ENCODE measurements at regions not wholly inside any gene's neighbourhood (a gene's known extent, or its start where the extent isn't known, plus 50 kb on each side); places are given as distances from the start of the nearest gene placed in this dataset.
"Not testable (repeated sequence)": the region's sequence is repeated elsewhere in the genome, so short reads cannot be mapped to it uniquely, and the experiment has no call there.

GRCh38 chr10:34957531-34957930 is 132.6 kb downstream of the CUL2 start:
- Mint-ChIP-seq H3K4me1 (no peaks in the 10 kb centered on the region), H3K27ac (no peak overlapping the region), H3K9me3 (no peaks in the 10 kb centered on the region), H3K4me3 (no peak overlapping the region), H3K27me3 (peaks cover 0 to 3% of the 10 kb centered on the region in 2 donors), H3K36me3 (no peaks in the 10 kb centered on the region)
- peaks cover 0 to 4% of the 10 kb centered on the region in 2 experiments for H3K27me3 ChIP-seq (replicated peaks in 1 of 2; ENCODE audit: control insufficient read depth in 2 of 2, extremely low read depth in 1 of 2, insufficient read depth in 2 of 2, low read length in 1 of 2)
- no peak for ATAC-seq (replicated peaks in 1 of 4)
- POLR2A ChIA-PET = no interaction called here
- H3K4me3 ChIP-seq (ENCODE audit: control insufficient read depth in 1 of 2, extremely low read depth in 1 of 2, low read length in 1 of 2) = no peak overlapping the region
- H3K4me1 ChIP-seq (ENCODE audit: control insufficient read depth in 1 of 2, extremely low read depth in 1 of 2, insufficient read depth in 2 of 2, low read length in 2 of 2) = no peaks in the 10 kb centered on the region
- no peak overlapping the region for H3K27ac ChIP-seq (ENCODE audit: low read length)
- CTCF ChIA-PET = no interaction called here
- 79% methylated on average over 4 of the region's 6 CpGs for WGBS (ENCODE audit: insufficient coverage)
- H3K36me3 ChIP-seq (ENCODE audit: control insufficient read depth in 2 of 2, extremely low read depth in 1 of 2, insufficient read depth in 1 of 2, low read length in 1 of 2) = no peaks in the 10 kb centered on the region
- no peak for DNase-seq
- no peaks in the 10 kb centered on the region for H3K9me3 ChIP-seq

- ChIA-PET CTCF (no interaction called here), POLR2A (no interaction called here)
- H3K27ac Mint-ChIP-seq = no peak overlapping the region
- H3K9me3 ChIP-seq = no peaks in the 10 kb centered on the region
- ATAC-seq (replicated peaks in 1 of 4) (no peak), DNase-seq (no peak)
- no peaks in the 10 kb centered on the region for H3K9me3 Mint-ChIP-seq
- H3K36me3 Mint-ChIP-seq = no peaks in the 10 kb centered on the region
- H3K4me1 Mint-ChIP-seq = no peaks in the 10 kb centered on the region
- H3K27ac ChIP-seq (ENCODE audit: low read length) = no peak overlapping the region
- H3K4me3 Mint-ChIP-seq = no peak overlapping the region
- peaks cover 0 to 4% of the 10 kb centered on the region in 2 donors for H3K27me3 Mint-ChIP-seq
- peaks cover 0 to 6% of the 10 kb centered on the region in 2 experiments for H3K27me3 ChIP-seq (replicated peaks in 1 of 2; ENCODE audit: control insufficient read depth in 2 of 2, extremely low read depth in 1 of 2, insufficient read depth in 2 of 2, low read length in 1 of 2)
- H3K4me3 ChIP-seq (ENCODE audit: control insufficient read depth in 1 of 2, extremely low read depth in 1 of 2, low read length in 1 of 2) = no peak overlapping the region
- H3K36me3 ChIP-seq (ENCODE audit: control insufficient read depth in 2 of 2, extremely low read depth in 1 of 2, insufficient read depth in 1 of 2, low read length in 1 of 2) = no peaks in the 10 kb centered on the region
- H3K4me1 ChIP-seq (ENCODE audit: control insufficient read depth in 1 of 2, extremely low read depth in 1 of 2, insufficient read depth in 2 of 2, low read length in 2 of 2) = no peaks in the 10 kb centered on the region
- 81% methylated on average over 3 of the region's 3 CpGs for WGBS (ENCODE audit: insufficient coverage)
Observed at GRCh38 chr10:34956756-34957155, 133.4 kb downstream of the CUL2 start.

GRCh38 chr10:34955391-34955790 is 134.8 kb downstream of the CUL2 start:
- Histone ChIP-seq H3K9me3 (no peaks in the 10 kb centered on the region), H3K4me1 (ENCODE audit: control insufficient read depth in 1 of 2, extremely low read depth in 1 of 2, insufficient read depth in 2 of 2, low read length in 2 of 2) (no peaks in the 10 kb centered on the region), H3K27me3 (replicated peaks in 1 of 2; ENCODE audit: control insufficient read depth in 2 of 2, extremely low read depth in 1 of 2, insufficient read depth in 2 of 2, low read length in 1 of 2) (peaks cover 0 to 6% of the 10 kb centered on the region in 2 experiments), H3K4me3 (ENCODE audit: control insufficient read depth in 1 of 2, extremely low read depth in 1 of 2, low read length in 1 of 2) (no peak overlapping the region), H3K27ac (ENCODE audit: low read length) (no peak overlapping the region), H3K36me3 (ENCODE audit: control insufficient read depth in 2 of 2, extremely low read depth in 1 of 2, insufficient read depth in 1 of 2, low read length in 1 of 2) (no peaks in the 10 kb centered on the region)
- CTCF ChIA-PET = no interaction called here
- POLR2A ChIA-PET = no interaction called here
- Mint-ChIP-seq H3K9me3 (no peaks in the 10 kb centered on the region), H3K27me3 (peaks cover 0 to 4% of the 10 kb centered on the region in 2 donors), H3K4me1 (no peaks in the 10 kb centered on the region), H3K36me3 (no peaks in the 10 kb centered on the region), H3K27ac (no peak overlapping the region), H3K4me3 (no peak overlapping the region)
- ATAC-seq (replicated peaks in 1 of 4) = no peak
- no CpG with 5 or more reads among the region's 2 CpGs for WGBS (ENCODE audit: insufficient coverage)
- no peak for DNase-seq

GRCh38 chr10:34954142-34954541 is 136.0 kb downstream of the CUL2 start:
- DNase-seq = no peak
- Histone ChIP-seq H3K27me3 (replicated peaks in 1 of 2; ENCODE audit: control insufficient read depth in 2 of 2, extremely low read depth in 1 of 2, insufficient read depth in 2 of 2, low read length in 1 of 2) (peaks cover 0 to 6% of the 10 kb centered on the region in 2 experiments), H3K4me1 (ENCODE audit: control insufficient read depth in 1 of 2, extremely low read depth in 1 of 2, insufficient read depth in 2 of 2, low read length in 2 of 2) (no peaks in the 10 kb centered on the region), H3K36me3 (ENCODE audit: control insufficient read depth in 2 of 2, extremely low read depth in 1 of 2, insufficient read depth in 1 of 2, low read length in 1 of 2) (no peaks in the 10 kb centered on the region), H3K27ac (ENCODE audit: low read length) (no peak overlapping the region), H3K4me3 (ENCODE audit: control insufficient read depth in 1 of 2, extremely low read depth in 1 of 2, low read length in 1 of 2) (no peak overlapping the region), H3K9me3 (no peaks in the 10 kb centered on the region)
- Mint-ChIP-seq H3K27me3 (peaks cover 0 to 4% of the 10 kb centered on the region in 2 donors), H3K36me3 (no peaks in the 10 kb centered on the region), H3K4me3 (no peak overlapping the region), H3K4me1 (no peaks in the 10 kb centered on the region), H3K9me3 (no peaks in the 10 kb centered on the region), H3K27ac (no peak overlapping the region)
- ChIA-PET POLR2A (no interaction called here), CTCF (no interaction called here)
- WGBS (ENCODE audit: insufficient coverage) = 80% methylated on average over 5 of the region's 5 CpGs
- no peak for ATAC-seq (replicated peaks in 1 of 4)

GRCh38 chr10:34951263-34951887 is 136.3 kb upstream of the PARD3 start:
- DNase-seq, CTCF ChIA-PET: not testable (repeated sequence)

GRCh38 chr10:34945951-34946522 is 130.9 kb upstream of the PARD3 start:
- H3K9me3 ChIP-seq; H3K4me1 Mint-ChIP-seq; H3K27ac ChIP-seq (ENCODE audit: low read length); H3K27me3 ChIP-seq (replicated peaks in 1 of 2; ENCODE audit: control insufficient read depth in 2 of 2, extremely low read depth in 1 of 2, insufficient read depth in 2 of 2, low read length in 1 of 2); H3K4me3 ChIP-seq (ENCODE audit: control insufficient read depth in 1 of 2, extremely low read depth in 1 of 2, low read length in 1 of 2); ATAC-seq (replicated peaks in 1 of 4); H3K27me3 Mint-ChIP-seq; H3K4me1 ChIP-seq (ENCODE audit: control insufficient read depth in 1 of 2, extremely low read depth in 1 of 2, insufficient read depth in 2 of 2, low read length in 2 of 2); H3K9me3 Mint-ChIP-seq; H3K36me3 ChIP-seq (ENCODE audit: control insufficient read depth in 2 of 2, extremely low read depth in 1 of 2, insufficient read depth in 1 of 2, low read length in 1 of 2); H3K27ac Mint-ChIP-seq; CTCF ChIA-PET; DNase-seq; H3K4me3 Mint-ChIP-seq; H3K36me3 Mint-ChIP-seq: not testable (repeated sequence)
- POLR2A ChIA-PET = interaction anchor here in 1 of 2 donors (0.7 kb wide), 1 partner anchor 12 kb away, joined by 4 read pairs; no protein-coding TSS in a partner anchor
- whole genome bisulfite sequencing (ENCODE audit: insufficient coverage) = 92% methylated on average over 7 of the region's 9 CpGs

More at GRCh38 chr10:34951263-34951887, 136.3 kb upstream of the PARD3 start:
- POLR2A ChIA-PET; H3K4me1 ChIP-seq (ENCODE audit: control insufficient read depth in 1 of 2, extremely low read depth in 1 of 2, insufficient read depth in 2 of 2, low read length in 2 of 2); H3K9me3 Mint-ChIP-seq; H3K27ac ChIP-seq (ENCODE audit: low read length); H3K4me3 ChIP-seq (ENCODE audit: control insufficient read depth in 1 of 2, extremely low read depth in 1 of 2, low read length in 1 of 2); H3K36me3 ChIP-seq (ENCODE audit: control insufficient read depth in 2 of 2, extremely low read depth in 1 of 2, insufficient read depth in 1 of 2, low read length in 1 of 2); H3K9me3 ChIP-seq; H3K4me3 Mint-ChIP-seq; H3K27me3 Mint-ChIP-seq; ATAC-seq (replicated peaks in 1 of 4); H3K4me1 Mint-ChIP-seq; H3K36me3 Mint-ChIP-seq; H3K27ac Mint-ChIP-seq: not testable (repeated sequence)
- peaks cover 0 to 13% of the 10 kb centered on the region in 2 experiments for H3K27me3 ChIP-seq (replicated peaks in 1 of 2; ENCODE audit: control insufficient read depth in 2 of 2, extremely low read depth in 1 of 2, insufficient read depth in 2 of 2, low read length in 1 of 2)
- 76% methylated on average over 4 of the region's 11 CpGs for WGBS (ENCODE audit: insufficient coverage)

Data from T-cell (primary cell).